Vagina (tissue), 2 donors: ENCODE measurements at regions not wholly inside any gene's neighbourhood (a gene's known extent, or its start where the extent isn't known, plus 50 kb on each side); places are given as distances from the start of the nearest gene placed in this dataset.

Experiments
- POLR2A ChIP-seq, 2 donors: fragments of 450-650 bp; IDR thresholded peaks; one replicate each; pipeline ENCODE4 v1.6.1; 2017; ENCODE audit warnings: antibody characterized with exemption in 2 of 2, mild to moderate bottlenecking in 2 of 2, moderate library complexity in 2 of 2
- POLR2AphosphoS5 ChIP-seq, 2 donors: sonication (generic); formaldehyde crosslinking; IDR thresholded peaks; one replicate each; pipeline ENCODE4 v1.9.0; 2017; ENCODE audit warnings: antibody characterized with exemption in 2 of 2, mild to moderate bottlenecking in 2 of 2, low read depth in 1 of 2; ENCODE audit not compliant: insufficient read depth in 1 of 2
- TF ChIP-seq, protein P1 (sequence below), 3 experiments: fragments of 450-650 bp in 2 of 3; fragments of 200-600 bp in 1 of 3; sonication (generic) in 1 of 3; IDR thresholded peaks; one replicate each; pipeline ENCODE4 v1.5.1; 2017 to 2019; ENCODE audit warnings: antibody characterized with exemption in 3 of 3, mild to moderate bottlenecking in 2 of 3, moderate library complexity in 2 of 3

DNA sequence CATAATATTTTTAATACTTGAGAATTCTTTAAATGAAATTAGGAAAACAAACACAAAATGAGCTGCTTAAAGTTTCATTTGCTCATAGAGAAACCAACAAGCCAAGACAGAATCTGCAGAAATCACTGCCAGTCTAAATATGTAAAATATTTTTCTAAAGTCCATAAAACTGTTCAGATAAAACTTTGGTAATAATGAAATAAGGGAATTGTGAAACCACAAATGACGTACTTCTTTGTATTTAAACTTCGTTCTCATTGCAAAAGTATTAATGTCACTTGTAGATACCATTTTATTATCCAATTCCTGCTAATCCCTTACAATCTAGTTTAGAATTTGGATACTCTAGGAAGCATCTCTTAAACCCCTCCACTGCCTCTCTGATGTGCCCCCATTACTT lies 234.5 kb upstream of the NEGR1 start:
- TF ChIP-seq POLR2AphosphoS5 (IDR thresholded peaks at IDR 0.05; ENCODE audit: insufficient read depth in 1 of 2, low read depth in 1 of 2) (no peak), POLR2A (IDR thresholded peaks at IDR 0.05) (no peak)
- TF ChIP-seq, protein P1, sequence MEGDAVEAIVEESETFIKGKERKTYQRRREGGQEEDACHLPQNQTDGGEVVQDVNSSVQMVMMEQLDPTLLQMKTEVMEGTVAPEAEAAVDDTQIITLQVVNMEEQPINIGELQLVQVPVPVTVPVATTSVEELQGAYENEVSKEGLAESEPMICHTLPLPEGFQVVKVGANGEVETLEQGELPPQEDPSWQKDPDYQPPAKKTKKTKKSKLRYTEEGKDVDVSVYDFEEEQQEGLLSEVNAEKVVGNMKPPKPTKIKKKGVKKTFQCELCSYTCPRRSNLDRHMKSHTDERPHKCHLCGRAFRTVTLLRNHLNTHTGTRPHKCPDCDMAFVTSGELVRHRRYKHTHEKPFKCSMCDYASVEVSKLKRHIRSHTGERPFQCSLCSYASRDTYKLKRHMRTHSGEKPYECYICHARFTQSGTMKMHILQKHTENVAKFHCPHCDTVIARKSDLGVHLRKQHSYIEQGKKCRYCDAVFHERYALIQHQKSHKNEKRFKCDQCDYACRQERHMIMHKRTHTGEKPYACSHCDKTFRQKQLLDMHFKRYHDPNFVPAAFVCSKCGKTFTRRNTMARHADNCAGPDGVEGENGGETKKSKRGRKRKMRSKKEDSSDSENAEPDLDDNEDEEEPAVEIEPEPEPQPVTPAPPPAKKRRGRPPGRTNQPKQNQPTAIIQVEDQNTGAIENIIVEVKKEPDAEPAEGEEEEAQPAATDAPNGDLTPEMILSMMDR (IDR thresholded peaks at IDR 0.05): no peak
